HepG2 (cell line): ENCODE measurements at regions not wholly inside any gene's neighbourhood (a gene's known extent, or its start where the extent isn't known, plus 50 kb on each side); places are given as distances from the start of the nearest gene placed in this dataset.
A peak's percentile ranks its signal among the peaks of the same experiment; 100 is the strongest.

Source experiments
- EEA1 ChIP-seq: sonication (generic); formaldehyde crosslinking; IDR thresholded peaks from 2 replicates; pipeline ENCODE4 v1.5.1; 2020; ENCODE audit warnings: mild to moderate bottlenecking, missing genetic modification reagents, borderline replicate concordance
- EHMT2 ChIP-seq: fragments of 200-600 bp; sonication (generic); IDR thresholded peaks from 2 replicates; pipeline ENCODE4 v1.7.0; 2017; ENCODE audit warnings: antibody characterized with exemption, low read depth, low read length, borderline replicate concordance
- ELF3 ChIP-seq: IDR thresholded peaks from 2 replicates; pipeline ENCODE4 v1.6.1; 2016; ENCODE audit warnings: missing genetic modification reagents, missing compliant biosample characterization
- IRF2 ChIP-seq: IDR thresholded peaks from 2 replicates; pipeline ENCODE4 v1.6.1; 2018; ENCODE audit warnings: missing genetic modification reagents, missing compliant biosample characterization
- KDM4B ChIP-seq: sonication (generic); formaldehyde crosslinking; IDR thresholded peaks from 2 replicates; pipeline ENCODE4 v1.4.0; 2020; ENCODE audit warnings: missing genetic modification reagents
- SYNCRIP ChIP-seq: fragments of 200-400 bp; formaldehyde crosslinking; IDR thresholded peaks from 2 replicates; pipeline ENCODE4 v1.6.1; 2018; ENCODE audit warnings: mild to moderate bottlenecking, low read depth, low read length; ENCODE audit not compliant: insufficient read depth
- ZNF619 ChIP-seq: sonication (generic); formaldehyde crosslinking; IDR thresholded peaks from 2 replicates; pipeline ENCODE4 v1.4.0; 2020; ENCODE audit warnings: mild to moderate bottlenecking, missing genetic modification reagents
- ZNF724P ChIP-seq: sonication (generic); formaldehyde crosslinking; IDR thresholded peaks from 2 replicates; pipeline ENCODE4 v1.8.0; 2022; ENCODE audit warnings: missing genetic modification reagents, borderline replicate concordance
- TF ChIP-seq, protein P1 (sequence below): fragments of 450-650 bp; IDR thresholded peaks from 2 replicates; pipeline ENCODE4 v1.6.1; 2016
- TF ChIP-seq, protein P2 (sequence below): IDR thresholded peaks from 2 replicates; pipeline ENCODE4 v1.6.1; 2016; ENCODE audit warnings: mild to moderate bottlenecking, missing biosample characterization, missing genetic modification reagents
- TF ChIP-seq, protein P3 (sequence below): IDR thresholded peaks from 2 replicates; pipeline ENCODE4 v1.6.1; 2016; ENCODE audit warnings: missing genetic modification reagents, missing compliant biosample characterization
- TF ChIP-seq, protein P4 (sequence below): sonication (generic); formaldehyde crosslinking; IDR thresholded peaks from 2 replicates; pipeline ENCODE4 v1.4.0; 2020; ENCODE audit warnings: missing genetic modification reagents, low read depth, mild to moderate bottlenecking, borderline replicate concordance
- TF ChIP-seq, protein P5 (sequence below): sonication (generic); formaldehyde crosslinking; IDR thresholded peaks from 2 replicates; pipeline ENCODE4 v1.5.0; 2020; ENCODE audit warnings: missing genetic modification reagents
- TF ChIP-seq, protein P6 (sequence below): sonication (generic); formaldehyde crosslinking; IDR thresholded peaks from 2 replicates; pipeline ENCODE4 v1.5.1; 2020; ENCODE audit warnings: mild to moderate bottlenecking, missing genetic modification reagents, moderate library complexity
- TF ChIP-seq, protein P7 (sequence below): sonication (generic); formaldehyde crosslinking; IDR thresholded peaks from 2 replicates; pipeline ENCODE4 v1.4.0; 2020; ENCODE audit warnings: mild to moderate bottlenecking, missing genetic modification reagents, borderline replicate concordance
- TF ChIP-seq, protein P8 (sequence below): sonication (generic); formaldehyde crosslinking; IDR thresholded peaks from 2 replicates; pipeline ENCODE4 v1.4.0; 2020; ENCODE audit warnings: missing genetic modification reagents

DNA sequence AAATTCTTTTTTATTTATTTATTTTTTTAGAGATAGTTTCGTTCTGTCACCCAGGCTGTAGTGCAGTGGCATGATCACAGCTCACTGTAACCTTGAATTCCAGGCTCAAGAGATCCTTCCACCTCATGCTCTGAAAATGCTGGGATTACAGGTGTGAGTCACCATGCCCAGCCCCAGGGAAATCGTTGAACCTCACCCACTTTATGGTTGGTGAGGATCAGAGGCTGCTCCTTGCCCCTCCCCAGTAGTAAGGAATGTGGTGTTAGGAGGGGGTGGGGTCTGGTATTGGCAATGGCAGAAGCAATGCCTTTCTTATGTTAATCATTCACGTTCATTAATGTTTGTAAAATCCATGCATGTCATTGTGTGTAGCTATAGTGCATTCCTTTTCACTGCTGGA, 161.9 kb downstream of the SUCLG1 start (continued):
- TF ChIP-seq SYNCRIP (no peak), ELF3 (CRISPR knock-in tag) (0 out of 2 replicates have a peak, but pooled peaks have one; percentile 17), EHMT2 (peak; percentile 37; the same call in 1 of the 2 replicates), IRF2 (CRISPR knock-in tag) (0 out of 2 replicates have a peak, but pooled peaks have one; percentile 44), ZNF724P (no peak), ZNF619 (CRISPR knock-in tag) (no peak), EEA1 (CRISPR knock-in tag) (no peak), KDM4B (CRISPR knock-in tag) (no peak)
- TF ChIP-seq, protein P1, sequence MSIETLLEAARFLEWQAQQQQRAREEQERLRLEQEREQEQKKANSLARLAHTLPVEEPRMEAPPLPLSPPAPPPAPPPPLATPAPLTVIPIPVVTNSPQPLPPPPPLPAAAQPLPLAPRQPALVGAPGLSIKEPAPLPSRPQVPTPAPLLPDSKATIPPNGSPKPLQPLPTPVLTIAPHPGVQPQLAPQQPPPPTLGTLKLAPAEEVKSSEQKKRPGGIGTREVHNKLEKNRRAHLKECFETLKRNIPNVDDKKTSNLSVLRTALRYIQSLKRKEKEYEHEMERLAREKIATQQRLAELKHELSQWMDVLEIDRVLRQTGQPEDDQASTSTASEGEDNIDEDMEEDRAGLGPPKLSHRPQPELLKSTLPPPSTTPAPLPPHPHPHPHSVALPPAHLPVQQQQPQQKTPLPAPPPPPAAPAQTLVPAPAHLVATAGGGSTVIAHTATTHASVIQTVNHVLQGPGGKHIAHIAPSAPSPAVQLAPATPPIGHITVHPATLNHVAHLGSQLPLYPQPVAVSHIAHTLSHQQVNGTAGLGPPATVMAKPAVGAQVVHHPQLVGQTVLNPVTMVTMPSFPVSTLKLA: no peak
- TF ChIP-seq, protein P2, sequence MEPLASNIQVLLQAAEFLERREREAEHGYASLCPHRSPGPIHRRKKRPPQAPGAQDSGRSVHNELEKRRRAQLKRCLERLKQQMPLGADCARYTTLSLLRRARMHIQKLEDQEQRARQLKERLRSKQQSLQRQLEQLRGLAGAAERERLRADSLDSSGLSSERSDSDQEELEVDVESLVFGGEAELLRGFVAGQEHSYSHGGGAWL: no peak
- TF ChIP-seq, protein P3, sequence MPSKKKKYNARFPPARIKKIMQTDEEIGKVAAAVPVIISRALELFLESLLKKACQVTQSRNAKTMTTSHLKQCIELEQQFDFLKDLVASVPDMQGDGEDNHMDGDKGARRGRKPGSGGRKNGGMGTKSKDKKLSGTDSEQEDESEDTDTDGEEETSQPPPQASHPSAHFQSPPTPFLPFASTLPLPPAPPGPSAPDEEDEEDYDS (CRISPR knock-in tag): no peak
- TF ChIP-seq, protein P4, sequence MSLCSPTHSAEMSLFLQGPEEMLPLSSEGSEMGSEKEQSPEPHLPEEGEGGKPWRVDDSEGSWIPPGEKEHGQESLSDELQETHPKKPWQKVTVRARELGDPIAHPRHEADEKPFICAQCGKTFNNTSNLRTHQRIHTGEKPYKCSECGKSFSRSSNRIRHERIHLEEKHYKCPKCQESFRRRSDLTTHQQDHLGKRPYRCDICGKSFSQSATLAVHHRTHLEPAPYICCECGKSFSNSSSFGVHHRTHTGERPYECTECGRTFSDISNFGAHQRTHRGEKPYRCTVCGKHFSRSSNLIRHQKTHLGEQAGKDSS (CRISPR knock-in tag): 0 out of 2 replicates have a peak, but pooled peaks have one; percentile 20
- TF ChIP-seq, protein P5, sequence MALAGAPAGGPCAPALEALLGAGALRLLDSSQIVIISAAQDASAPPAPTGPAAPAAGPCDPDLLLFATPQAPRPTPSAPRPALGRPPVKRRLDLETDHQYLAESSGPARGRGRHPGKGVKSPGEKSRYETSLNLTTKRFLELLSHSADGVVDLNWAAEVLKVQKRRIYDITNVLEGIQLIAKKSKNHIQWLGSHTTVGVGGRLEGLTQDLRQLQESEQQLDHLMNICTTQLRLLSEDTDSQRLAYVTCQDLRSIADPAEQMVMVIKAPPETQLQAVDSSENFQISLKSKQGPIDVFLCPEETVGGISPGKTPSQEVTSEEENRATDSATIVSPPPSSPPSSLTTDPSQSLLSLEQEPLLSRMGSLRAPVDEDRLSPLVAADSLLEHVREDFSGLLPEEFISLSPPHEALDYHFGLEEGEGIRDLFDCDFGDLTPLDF (CRISPR knock-in tag): no peak
- TF ChIP-seq, protein P6, sequence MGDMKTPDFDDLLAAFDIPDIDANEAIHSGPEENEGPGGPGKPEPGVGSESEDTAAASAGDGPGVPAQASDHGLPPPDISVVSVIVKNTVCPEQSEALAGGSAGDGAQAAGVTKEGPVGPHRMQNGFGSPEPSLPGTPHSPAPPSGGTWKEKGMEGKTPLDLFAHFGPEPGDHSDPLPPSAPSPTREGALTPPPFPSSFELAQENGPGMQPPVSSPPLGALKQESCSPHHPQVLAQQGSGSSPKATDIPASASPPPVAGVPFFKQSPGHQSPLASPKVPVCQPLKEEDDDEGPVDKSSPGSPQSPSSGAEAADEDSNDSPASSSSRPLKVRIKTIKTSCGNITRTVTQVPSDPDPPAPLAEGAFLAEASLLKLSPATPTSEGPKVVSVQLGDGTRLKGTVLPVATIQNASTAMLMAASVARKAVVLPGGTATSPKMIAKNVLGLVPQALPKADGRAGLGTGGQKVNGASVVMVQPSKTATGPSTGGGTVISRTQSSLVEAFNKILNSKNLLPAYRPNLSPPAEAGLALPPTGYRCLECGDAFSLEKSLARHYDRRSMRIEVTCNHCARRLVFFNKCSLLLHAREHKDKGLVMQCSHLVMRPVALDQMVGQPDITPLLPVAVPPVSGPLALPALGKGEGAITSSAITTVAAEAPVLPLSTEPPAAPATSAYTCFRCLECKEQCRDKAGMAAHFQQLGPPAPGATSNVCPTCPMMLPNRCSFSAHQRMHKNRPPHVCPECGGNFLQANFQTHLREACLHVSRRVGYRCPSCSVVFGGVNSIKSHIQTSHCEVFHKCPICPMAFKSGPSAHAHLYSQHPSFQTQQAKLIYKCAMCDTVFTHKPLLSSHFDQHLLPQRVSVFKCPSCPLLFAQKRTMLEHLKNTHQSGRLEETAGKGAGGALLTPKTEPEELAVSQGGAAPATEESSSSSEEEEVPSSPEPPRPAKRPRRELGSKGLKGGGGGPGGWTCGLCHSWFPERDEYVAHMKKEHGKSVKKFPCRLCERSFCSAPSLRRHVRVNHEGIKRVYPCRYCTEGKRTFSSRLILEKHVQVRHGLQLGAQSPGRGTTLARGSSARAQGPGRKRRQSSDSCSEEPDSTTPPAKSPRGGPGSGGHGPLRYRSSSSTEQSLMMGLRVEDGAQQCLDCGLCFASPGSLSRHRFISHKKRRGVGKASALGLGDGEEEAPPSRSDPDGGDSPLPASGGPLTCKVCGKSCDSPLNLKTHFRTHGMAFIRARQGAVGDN: no peak
- TF ChIP-seq, protein P7, sequence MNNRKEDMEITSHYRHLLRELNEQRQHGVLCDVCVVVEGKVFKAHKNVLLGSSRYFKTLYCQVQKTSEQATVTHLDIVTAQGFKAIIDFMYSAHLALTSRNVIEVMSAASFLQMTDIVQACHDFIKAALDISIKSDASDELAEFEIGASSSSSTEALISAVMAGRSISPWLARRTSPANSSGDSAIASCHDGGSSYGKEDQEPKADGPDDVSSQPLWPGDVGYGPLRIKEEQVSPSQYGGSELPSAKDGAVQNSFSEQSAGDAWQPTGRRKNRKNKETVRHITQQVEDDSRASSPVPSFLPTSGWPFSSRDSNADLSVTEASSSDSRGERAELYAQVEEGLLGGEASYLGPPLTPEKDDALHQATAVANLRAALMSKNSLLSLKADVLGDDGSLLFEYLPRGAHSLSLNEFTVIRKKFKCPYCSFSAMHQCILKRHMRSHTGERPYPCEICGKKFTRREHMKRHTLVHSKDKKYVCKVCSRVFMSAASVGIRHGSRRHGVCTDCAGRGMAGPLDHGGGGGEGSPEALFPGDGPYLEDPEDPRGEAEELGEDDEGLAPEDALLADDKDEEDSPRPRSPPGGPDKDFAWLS (CRISPR knock-in tag): no peak
- TF ChIP-seq, protein P8, sequence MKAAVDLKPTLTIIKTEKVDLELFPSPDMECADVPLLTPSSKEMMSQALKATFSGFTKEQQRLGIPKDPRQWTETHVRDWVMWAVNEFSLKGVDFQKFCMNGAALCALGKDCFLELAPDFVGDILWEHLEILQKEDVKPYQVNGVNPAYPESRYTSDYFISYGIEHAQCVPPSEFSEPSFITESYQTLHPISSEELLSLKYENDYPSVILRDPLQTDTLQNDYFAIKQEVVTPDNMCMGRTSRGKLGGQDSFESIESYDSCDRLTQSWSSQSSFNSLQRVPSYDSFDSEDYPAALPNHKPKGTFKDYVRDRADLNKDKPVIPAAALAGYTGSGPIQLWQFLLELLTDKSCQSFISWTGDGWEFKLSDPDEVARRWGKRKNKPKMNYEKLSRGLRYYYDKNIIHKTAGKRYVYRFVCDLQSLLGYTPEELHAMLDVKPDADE (CRISPR knock-in tag): no peak
